NB4 (cell line): ENCODE measurements at regions not wholly inside any gene's neighbourhood (a gene's known extent, or its start where the extent isn't known, plus 50 kb on each side); places are given as distances from the start of the nearest gene placed in this dataset.
"Not testable (repeated sequence)": the region's sequence is repeated elsewhere in the genome, so short reads cannot be mapped to it uniquely, and the experiment has no call there.

Source experiments
- DNase-seq: peaks from one replicate; pipeline ENCODE4 v3.0.0; 2010; ENCODE audit warnings: low read depth
- H3K4me3 ChIP-seq: one replicate; pipeline ENCODE4 v1.5.1; 2011; ENCODE audit warnings: mild to moderate bottlenecking, low read depth, low read length, moderate library complexity
- CTCF ChIP-seq: IDR thresholded peaks from one replicate; pipeline ENCODE4 v1.5.1; 2012; ENCODE audit warnings: low read depth, low read length
- MAX ChIP-seq: IDR thresholded peaks from 2 replicates; pipeline ENCODE4 v1.6.1; 2011; ENCODE audit warnings: low read depth, low read length
- MYC ChIP-seq: IDR thresholded peaks from 2 replicates; pipeline ENCODE4 v1.6.1; 2011; ENCODE audit warnings: low read depth, low read length
- POLR2A ChIP-seq: IDR thresholded peaks from 2 replicates; pipeline ENCODE4 v1.6.1; 2011; ENCODE audit warnings: mild to moderate bottlenecking; ENCODE audit not compliant: insufficient read length; ENCODE audit errors: extremely low read depth

- H3K4me3 ChIP-seq = no peak overlapping the region
- DNase-seq = no peak
- TF ChIP-seq CTCF (no peak), POLR2A (no peak), MAX (no peak), MYC (no peak)
These were observed 464.3 kb upstream of the PAPPA start for GRCh38 chr9:115689331-115689730.

- H3K4me3 ChIP-seq = no peak overlapping the region
- TF ChIP-seq POLR2A (no peak), MAX (no peak), CTCF (no peak), MYC (no peak)
- DNase-seq = no peak
These were observed 462.6 kb upstream of the PAPPA start for GRCh38 chr9:115690786-115691496.

GRCh38 chr9:115691693-115692092 is 461.9 kb upstream of the PAPPA start:
- DNase-seq = no peak
- TF ChIP-seq MYC = no peak
- no peak for TF ChIP-seq POLR2A
- TF ChIP-seq CTCF = no peak
- no peak for TF ChIP-seq MAX
- H3K4me3 ChIP-seq = no peak overlapping the region

- not testable (repeated sequence) for H3K4me3 ChIP-seq, DNase-seq
These were observed 460.7 kb upstream of the PAPPA start for GRCh38 chr9:115692868-115693267.

- TF ChIP-seq POLR2A = no peak
- TF ChIP-seq CTCF = no peak
- H3K4me3 ChIP-seq = no peak overlapping the region
- DNase-seq = peak; percentile 22
These were observed 459.6 kb upstream of the PAPPA start for GRCh38 chr9:115694014-115694413.

GRCh38 chr9:115694991-115695390 is 458.6 kb upstream of the PAPPA start:
- TF ChIP-seq CTCF (no peak), POLR2A (no peak)
- DNase-seq = no peak
- no peak overlapping the region for H3K4me3 ChIP-seq

- DNase-seq = no peak
- H3K4me3 ChIP-seq = no peak overlapping the region
- TF ChIP-seq CTCF = no peak
- TF ChIP-seq MAX = no peak
- TF ChIP-seq MYC = no peak
- no peak for TF ChIP-seq POLR2A
These were observed 440.6 kb upstream of the PAPPA start for GRCh38 chr9:115712981-115713380.
